Activated CD4-positive, alpha-beta T cell treated with anti-CD3 and anti-CD28 coated beads, Interleukin-2, amount 10 ng/mL, durations not matched to agents 24 days and 14 days (primary cell): ENCODE measurements at regions not wholly inside any gene's neighbourhood (a gene's known extent, or its start where the extent isn't known, plus 50 kb on each side); places are given as distances from the start of the nearest gene placed in this dataset.

Source experiments
- DNase-seq: peaks from one replicate; pipeline ENCODE4 v3.0.0; 2022
- H3K27ac Mint-ChIP-seq: one replicate; pipeline ENCODE4 v1.8.0; 2022; ENCODE audit warnings: mild to moderate bottlenecking, mixed read lengths
- H3K27me3 Mint-ChIP-seq: one replicate; pipeline ENCODE4 v1.8.0; 2022; ENCODE audit warnings: mixed read lengths
- H3K36me3 Mint-ChIP-seq: one replicate; pipeline ENCODE4 v1.8.0; 2022; ENCODE audit warnings: low read depth, mild to moderate bottlenecking, mixed read lengths
- H3K4me1 Mint-ChIP-seq: one replicate; pipeline ENCODE4 v1.8.0; 2021; ENCODE audit warnings: mixed read lengths
- H3K4me3 Mint-ChIP-seq: one replicate; pipeline ENCODE4 v1.8.0; 2022; ENCODE audit warnings: mild to moderate bottlenecking, moderate library complexity, mixed read lengths
- H3K9me3 Mint-ChIP-seq: one replicate; pipeline ENCODE4 v1.8.0; 2021; ENCODE audit warnings: mixed read lengths
- intact Hi-C: fragments of 100-400 bp; cut with micrococcal nuclease; formaldehyde crosslinking; loops from one replicate; pipeline ENCODE4 v1.15.1; 2023

DNA sequence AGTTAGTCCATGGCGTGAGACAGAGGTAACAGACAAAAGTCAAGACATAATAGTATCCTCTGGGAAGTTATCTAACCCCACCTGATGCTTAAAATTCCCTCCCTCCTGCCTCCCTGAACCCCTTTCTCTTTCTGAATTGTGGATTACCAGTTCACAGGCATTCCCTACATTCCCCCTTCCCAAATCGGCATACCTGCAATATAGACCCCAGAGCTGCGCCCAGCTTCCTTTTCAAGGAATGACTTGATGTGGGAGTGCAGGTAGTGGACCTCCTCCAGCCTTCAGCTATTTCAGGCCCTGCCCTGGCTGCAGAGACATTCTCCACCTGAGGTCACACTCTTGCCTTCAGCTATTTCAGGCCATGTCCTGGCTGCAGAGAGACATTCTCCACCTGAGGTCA, 111.1 kb upstream of the KLF7 start:
- H3K27me3 Mint-ChIP-seq, result no peaks in the 10 kb centered on the region
- intact Hi-C loops, result no loop called here
- no peak overlapping the region for H3K4me3 Mint-ChIP-seq
- H3K4me1 Mint-ChIP-seq, result peaks cover 11% of the 10 kb centered on the region
- H3K27ac Mint-ChIP-seq, result no peak overlapping the region
- no peaks in the 10 kb centered on the region for H3K36me3 Mint-ChIP-seq
- peaks cover 21% of the 10 kb centered on the region for H3K9me3 Mint-ChIP-seq
- DNase-seq, result no peak

DNA sequence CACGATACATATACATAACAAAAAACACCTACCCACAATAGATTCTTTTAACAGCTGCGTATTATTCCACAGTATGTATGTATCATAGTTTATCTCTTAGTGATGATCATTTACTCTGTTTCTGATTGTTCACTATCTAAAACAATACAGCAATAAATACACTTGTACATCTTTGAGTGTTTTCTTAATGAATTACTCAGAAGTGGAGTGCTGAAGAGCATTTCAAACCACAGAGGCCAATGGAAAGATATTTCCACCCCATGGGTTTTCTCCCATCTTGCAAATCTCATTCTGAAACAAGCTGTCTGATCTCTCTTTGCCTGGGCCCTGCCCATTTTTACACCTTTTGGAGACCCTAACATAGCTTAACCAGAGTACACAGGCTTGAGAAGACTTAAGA, 113.8 kb upstream of the KLF7 start:
- Mint-ChIP-seq H3K27ac (peak overlapping the region; percentile 90), H3K4me3 (no peak overlapping the region), H3K9me3 (peaks cover 21% of the 10 kb centered on the region), H3K4me1 (peaks cover 27% of the 10 kb centered on the region), H3K27me3 (no peaks in the 10 kb centered on the region), H3K36me3 (no peaks in the 10 kb centered on the region)
- intact Hi-C loops, result loop anchor here (1.0 to 2.0 kb wide), 6 partner anchors 32 to 113 kb away; no protein-coding TSS in a partner anchor
- no peak for DNase-seq

DNA sequence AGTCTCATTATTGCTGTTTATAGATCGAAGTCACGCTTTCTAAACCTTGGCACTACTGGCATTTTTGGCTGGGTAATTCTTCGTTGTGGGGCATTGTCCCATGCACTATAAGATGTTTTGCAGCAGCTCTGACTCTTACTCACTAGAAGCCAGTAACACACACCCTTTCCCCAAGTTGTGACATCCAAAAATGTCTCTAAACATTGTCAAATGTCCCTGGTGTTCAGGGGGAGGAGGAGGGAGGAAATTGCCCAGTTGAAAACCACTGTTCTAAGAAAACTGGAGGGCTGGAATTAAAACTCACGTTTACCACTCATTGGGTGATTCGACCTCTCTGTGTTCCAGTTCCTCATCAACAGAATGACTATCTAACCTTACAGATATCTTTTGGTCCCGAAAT, 115.7 kb upstream of the KLF7 start:
- no peak overlapping the region for H3K4me3 Mint-ChIP-seq
- H3K9me3 Mint-ChIP-seq, result peaks cover 14% of the 10 kb centered on the region
- peaks cover 42% of the 10 kb centered on the region for H3K4me1 Mint-ChIP-seq
- no peaks in the 10 kb centered on the region for H3K36me3 Mint-ChIP-seq
- H3K27ac Mint-ChIP-seq, result no peak overlapping the region
- no peaks in the 10 kb centered on the region for H3K27me3 Mint-ChIP-seq
- no peak for DNase-seq
- intact Hi-C loops, result loop anchor here (5.0 kb wide), 1 partner anchor 159 kb away; no protein-coding TSS in a partner anchor

DNA sequence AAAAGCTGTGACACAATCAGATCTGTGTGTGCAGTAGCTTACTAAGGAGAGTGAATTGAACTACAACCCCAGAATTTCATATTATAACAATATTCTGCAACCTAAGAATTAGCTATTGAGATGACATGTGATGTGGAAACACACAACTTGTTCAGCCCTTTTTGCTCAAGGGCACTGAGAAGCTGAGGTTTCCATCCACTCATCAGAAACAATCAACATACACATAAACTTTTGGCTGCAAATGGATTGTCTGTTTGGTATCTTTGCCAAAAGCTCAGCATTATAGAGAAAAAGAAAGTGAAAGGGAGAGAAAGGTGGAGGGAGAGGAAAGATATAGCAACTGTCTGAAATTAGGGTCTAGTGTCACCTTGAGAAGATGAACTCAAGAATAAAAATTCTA, 117.2 kb upstream of the KLF7 start:
- intact Hi-C loops, result loop anchor here (5.0 kb wide), 1 partner anchor 161 kb away; no protein-coding TSS in a partner anchor
- Mint-ChIP-seq H3K4me3 (peak overlapping the region; percentile 51), H3K27ac (peak overlapping the region; percentile 84), H3K4me1 (peaks cover 46% of the 10 kb centered on the region), H3K27me3 (no peaks in the 10 kb centered on the region), H3K36me3 (no peaks in the 10 kb centered on the region), H3K9me3 (peaks cover 14% of the 10 kb centered on the region)
- DNase-seq, result no peak

DNA sequence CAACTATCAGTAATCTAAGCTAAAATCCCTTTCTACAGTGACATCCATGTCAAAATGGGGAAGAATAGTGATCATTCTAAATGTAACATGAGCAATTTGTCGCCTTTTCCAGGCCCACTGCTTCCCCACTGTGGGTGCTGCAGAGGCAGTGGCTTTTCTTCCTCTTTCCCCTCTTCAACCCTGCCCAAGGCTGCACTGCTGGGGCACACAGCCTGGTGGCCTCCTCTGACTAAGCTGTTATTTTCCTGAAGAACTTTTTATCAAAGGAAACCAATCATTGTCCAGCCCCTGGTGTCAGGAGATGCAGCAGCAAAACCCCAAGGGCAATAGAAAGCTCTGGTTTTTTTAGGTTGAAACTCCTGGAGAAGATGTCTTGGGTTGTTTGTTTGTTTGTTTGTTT, 117.6 kb upstream of the KLF7 start:
- peaks cover 46% of the 10 kb centered on the region for H3K4me1 Mint-ChIP-seq
- intact Hi-C loops, result loop anchor here (5.0 kb wide), 1 partner anchor 161 kb away; no protein-coding TSS in a partner anchor
- peak overlapping the region; percentile 84 for H3K27ac Mint-ChIP-seq
- peaks cover 14% of the 10 kb centered on the region for H3K9me3 Mint-ChIP-seq
- H3K27me3 Mint-ChIP-seq, result no peaks in the 10 kb centered on the region
- peak overlapping the region; percentile 51 for H3K4me3 Mint-ChIP-seq
- H3K36me3 Mint-ChIP-seq, result no peaks in the 10 kb centered on the region
- peak; percentile 64 for DNase-seq

DNA sequence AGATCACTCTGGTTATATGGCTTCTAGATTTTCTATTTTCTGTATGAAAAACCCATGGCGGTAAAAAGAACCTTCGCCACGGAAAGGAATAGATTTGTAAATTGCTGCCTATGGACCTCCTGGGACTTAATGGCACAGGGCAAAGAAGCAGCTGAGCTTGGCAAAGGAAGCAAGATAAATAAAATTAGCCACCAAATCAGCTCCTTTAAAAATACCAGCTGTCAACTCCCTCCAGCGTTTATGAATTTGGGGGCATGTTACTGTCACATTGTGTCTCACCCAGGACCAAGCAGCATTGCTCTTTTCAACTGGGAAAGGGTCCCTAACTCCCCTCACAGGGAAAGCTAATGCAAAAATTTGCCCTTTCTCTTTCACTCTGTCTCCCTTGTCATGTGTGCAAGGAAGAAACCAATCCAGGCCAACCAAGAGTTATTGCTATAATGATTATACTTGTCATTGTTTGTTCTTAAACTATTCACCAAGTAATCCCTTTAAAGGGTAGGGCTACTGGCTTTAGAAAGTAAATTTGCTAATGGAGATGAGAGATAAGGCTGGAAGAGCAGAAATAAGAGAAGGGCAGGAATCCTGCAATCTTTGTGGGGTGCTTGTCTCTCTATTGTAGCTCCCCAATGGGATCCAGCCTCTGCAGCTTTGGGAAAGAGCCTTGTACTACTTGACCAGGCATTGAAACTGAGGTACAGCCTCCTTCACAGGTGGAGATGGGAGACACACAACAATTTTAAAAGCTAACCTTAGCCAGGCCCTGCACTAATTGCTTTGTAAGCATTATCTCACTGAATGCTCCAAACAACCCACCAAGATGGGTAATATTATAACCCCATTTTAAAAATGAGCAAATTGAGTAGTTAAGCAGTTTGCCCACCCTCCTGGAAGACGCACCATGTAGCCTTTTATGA, 119.1 kb upstream of the KLF7 start:
- H3K9me3 Mint-ChIP-seq, result peaks cover 7% of the 10 kb centered on the region
- H3K27me3 Mint-ChIP-seq, result no peaks in the 10 kb centered on the region
- intact Hi-C loops, result loop anchor here (5.0 kb wide), 2 partner anchors 163 to 187 kb away; no protein-coding TSS in a partner anchor
- peaks cover 44% of the 10 kb centered on the region for H3K4me1 Mint-ChIP-seq
- DNase-seq, result no peak
- H3K36me3 Mint-ChIP-seq, result no peaks in the 10 kb centered on the region
- no peak overlapping the region for H3K4me3 Mint-ChIP-seq
- no peak overlapping the region for H3K27ac Mint-ChIP-seq

DNA sequence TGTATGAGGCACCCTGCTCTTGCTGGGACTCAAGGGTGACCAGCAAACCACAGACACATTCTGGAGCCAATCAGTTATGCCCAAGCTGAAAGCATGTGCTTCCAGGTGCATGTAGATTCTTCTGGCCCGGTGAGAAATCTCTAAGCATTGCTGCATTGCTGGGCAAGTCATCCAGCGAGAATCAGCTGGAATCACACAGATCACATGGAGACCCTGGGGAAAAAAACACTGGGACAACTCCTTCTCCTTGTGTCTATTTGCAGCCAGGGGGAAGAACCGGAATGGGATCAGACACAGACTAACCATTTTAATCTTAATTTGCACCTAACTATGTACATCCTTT, 119.7 kb upstream of the KLF7 start:
- no peak for DNase-seq
- intact Hi-C loops, result loop anchor here (5.0 kb wide), 1 partner anchor 187 kb away; no protein-coding TSS in a partner anchor
- Mint-ChIP-seq H3K4me3 (no peak overlapping the region), H3K36me3 (no peaks in the 10 kb centered on the region), H3K9me3 (peaks cover 3% of the 10 kb centered on the region), H3K27me3 (no peaks in the 10 kb centered on the region), H3K27ac (peak overlapping the region; percentile 20), H3K4me1 (peaks cover 40% of the 10 kb centered on the region)

DNA sequence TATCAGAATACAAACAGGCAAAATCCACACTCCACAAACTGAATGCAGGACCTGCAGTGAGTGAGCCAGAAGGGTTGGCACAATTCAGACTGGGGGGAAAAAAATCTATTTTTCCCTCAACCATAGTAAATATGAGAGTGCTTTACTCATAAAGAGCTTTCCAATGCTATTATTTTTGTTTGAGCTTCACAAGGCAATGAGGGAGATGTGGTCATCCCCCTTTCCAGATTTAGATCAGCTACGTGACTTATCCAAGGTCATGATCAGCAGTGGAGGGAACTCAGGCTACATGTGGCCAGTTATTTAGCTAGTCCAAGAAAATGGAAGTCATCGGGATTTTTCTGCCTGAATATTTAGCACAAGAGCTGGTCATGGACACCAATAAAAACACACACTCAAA, 120.4 kb upstream of the KLF7 start:
- no peak overlapping the region for H3K4me3 Mint-ChIP-seq
- H3K27ac Mint-ChIP-seq, result peak overlapping the region; percentile 39
- intact Hi-C loops, result loop anchor here (1.0 to 5.0 kb wide), 3 partner anchors 46 to 186 kb away; no protein-coding TSS in a partner anchor
- H3K4me1 Mint-ChIP-seq, result peaks cover 43% of the 10 kb centered on the region
- no peaks in the 10 kb centered on the region for H3K36me3 Mint-ChIP-seq
- DNase-seq, result no peak
- H3K9me3 Mint-ChIP-seq, result peaks cover 7% of the 10 kb centered on the region
- no peaks in the 10 kb centered on the region for H3K27me3 Mint-ChIP-seq

DNA sequence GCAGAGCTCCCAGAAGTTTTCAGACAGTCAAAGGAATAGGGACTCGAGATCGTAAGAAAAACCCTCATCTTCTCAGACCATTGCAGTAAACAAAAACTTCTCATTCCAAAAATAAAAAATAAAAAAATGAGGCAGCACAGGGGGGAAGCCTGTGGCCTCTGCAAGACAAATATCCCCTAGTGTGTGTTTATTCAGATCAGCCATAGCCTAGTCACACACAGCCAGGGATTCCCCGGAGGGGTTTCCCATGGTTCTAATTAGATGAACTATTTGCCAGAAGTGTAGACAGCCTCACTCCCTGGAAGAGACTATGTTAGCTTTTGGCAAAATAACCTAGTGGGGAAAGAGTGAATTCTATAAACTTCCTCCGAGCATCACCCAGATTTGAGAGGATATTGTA, 122.9 kb upstream of the KLF7 start:
- intact Hi-C loops, result loop anchor here (1.0 to 5.0 kb wide), 3 partner anchors 64 to 184 kb away; no protein-coding TSS in a partner anchor
- peak overlapping the region; percentile 20 for H3K27ac Mint-ChIP-seq
- peaks cover 39% of the 10 kb centered on the region for H3K4me1 Mint-ChIP-seq
- no peak for DNase-seq
- H3K27me3 Mint-ChIP-seq, result no peaks in the 10 kb centered on the region
- H3K4me3 Mint-ChIP-seq, result no peak overlapping the region
- peaks cover 9% of the 10 kb centered on the region for H3K9me3 Mint-ChIP-seq
- no peaks in the 10 kb centered on the region for H3K36me3 Mint-ChIP-seq

DNA sequence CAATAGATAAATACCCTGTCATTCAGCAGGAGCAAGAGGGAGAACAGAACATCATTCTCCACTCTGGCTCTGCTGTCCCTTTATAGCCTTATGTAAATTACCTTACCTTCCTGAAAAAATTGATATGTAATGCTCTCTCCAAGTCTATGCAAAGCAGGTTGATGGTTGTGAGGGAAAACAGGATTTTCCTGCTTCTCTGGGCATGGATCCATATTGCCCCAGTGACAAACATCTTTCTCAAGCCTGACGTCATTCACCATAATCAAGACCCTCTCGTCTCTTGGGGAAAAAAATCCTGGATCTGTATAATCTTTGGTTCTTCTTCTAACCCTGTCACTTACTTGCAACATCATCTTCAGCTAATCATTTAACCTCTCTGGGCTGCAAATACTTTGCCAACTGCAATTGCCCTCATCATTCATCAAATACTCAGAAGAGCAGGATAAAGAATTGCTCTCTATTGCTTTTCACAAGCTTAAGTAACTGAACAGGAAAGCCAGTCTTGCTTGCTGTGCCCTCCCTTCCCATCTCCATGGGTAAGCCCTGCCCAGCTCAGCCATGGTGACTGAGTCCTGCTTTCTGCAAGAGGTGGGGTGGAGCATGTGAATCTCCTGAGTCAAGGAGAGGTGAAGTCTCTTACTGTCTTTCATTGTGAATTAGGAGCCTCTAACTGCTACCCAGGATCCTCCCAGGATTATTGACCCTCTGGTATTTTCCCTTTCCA, 123.7 kb upstream of the KLF7 start:
- H3K4me1 Mint-ChIP-seq, result peaks cover 35% of the 10 kb centered on the region

DNA sequence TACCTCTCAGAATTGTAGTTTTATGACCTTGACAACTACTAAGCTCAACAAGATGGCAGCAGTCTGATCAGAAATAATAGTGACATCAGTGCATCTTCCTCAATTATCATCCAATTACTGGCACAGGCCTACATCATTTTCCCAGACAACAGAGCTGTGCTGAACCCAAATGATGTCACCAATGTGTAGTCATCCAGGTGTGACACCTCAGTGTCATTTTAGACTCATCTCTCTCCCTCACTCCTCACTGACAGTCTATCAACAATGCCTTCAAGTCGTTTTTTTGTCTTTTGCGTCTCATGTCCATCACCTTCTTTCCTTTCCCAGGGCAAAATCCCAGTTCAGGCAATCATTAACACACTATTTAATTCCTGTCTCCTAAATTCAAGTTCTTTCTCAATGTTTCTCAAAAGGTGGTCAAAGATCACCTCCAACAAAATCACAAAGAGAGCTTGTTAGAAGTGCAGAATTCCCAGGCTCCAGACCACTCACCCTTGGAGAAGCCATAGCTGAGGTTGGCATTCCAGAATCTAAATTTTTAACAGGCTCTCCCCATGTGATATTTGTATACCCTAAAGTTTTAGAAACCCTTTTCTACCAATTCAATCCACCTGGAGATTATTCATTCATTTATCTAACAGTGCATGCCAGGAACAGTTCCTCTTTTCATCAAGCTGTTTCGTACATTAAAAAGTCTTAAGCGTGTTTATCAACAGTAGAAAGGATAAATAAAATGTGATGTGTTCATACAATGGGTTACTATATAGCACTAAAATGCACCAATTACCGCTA, 125.3 kb upstream of the KLF7 start:
- H3K27me3 Mint-ChIP-seq, result no peaks in the 10 kb centered on the region
- no peak for DNase-seq
- H3K36me3 Mint-ChIP-seq, result no peaks in the 10 kb centered on the region
- H3K9me3 Mint-ChIP-seq, result peaks cover 16% of the 10 kb centered on the region
- peaks cover 24% of the 10 kb centered on the region for H3K4me1 Mint-ChIP-seq
- no peak overlapping the region for H3K27ac Mint-ChIP-seq
- H3K4me3 Mint-ChIP-seq, result no peak overlapping the region
- intact Hi-C loops, result no loop called here

More for the DNA sequence above, 123.7 kb upstream of the KLF7 start:
- intact Hi-C loops, result loop anchor here (2.0 to 5.0 kb wide), 2 partner anchors 65 to 183 kb away; no protein-coding TSS in a partner anchor
- H3K27ac Mint-ChIP-seq, result no peak overlapping the region
- DNase-seq, result no peak
- peaks cover 9% of the 10 kb centered on the region for H3K9me3 Mint-ChIP-seq
- H3K27me3 Mint-ChIP-seq, result no peaks in the 10 kb centered on the region
- H3K4me3 Mint-ChIP-seq, result no peak overlapping the region
- H3K36me3 Mint-ChIP-seq, result no peaks in the 10 kb centered on the region

DNA sequence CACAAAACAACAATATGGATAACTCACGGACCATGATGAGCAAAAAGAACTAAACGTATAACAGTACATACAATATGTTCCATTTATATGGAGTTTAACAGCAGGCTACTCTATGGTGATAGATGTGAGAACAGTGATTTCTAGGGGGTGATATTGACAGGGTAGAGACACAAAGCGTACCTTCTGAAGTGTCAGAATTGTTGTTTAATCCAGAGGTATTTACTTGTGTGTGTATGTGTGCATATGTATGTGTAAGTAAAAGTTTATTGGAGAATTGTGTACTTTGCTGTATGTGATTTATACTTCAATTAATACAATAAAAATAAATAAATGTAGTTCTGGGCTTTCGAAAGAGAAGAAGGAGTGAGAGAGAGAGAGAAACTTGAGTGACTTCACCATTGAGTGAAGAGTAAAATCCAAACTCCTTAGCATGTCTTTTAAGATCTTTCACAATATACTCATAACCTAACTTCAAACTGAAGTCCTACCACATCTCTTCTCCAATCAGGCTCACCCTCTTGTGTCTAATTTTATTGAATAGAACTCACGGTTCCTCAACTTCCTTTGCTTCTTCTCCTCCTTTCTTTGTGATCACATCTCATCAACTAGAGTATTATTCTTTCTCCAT, 126.0 kb upstream of the KLF7 start:
- no peak for DNase-seq
- H3K4me1 Mint-ChIP-seq, result peaks cover 20% of the 10 kb centered on the region
- H3K27ac Mint-ChIP-seq, result peak overlapping the region; percentile 10
- H3K36me3 Mint-ChIP-seq, result no peaks in the 10 kb centered on the region
- no peaks in the 10 kb centered on the region for H3K27me3 Mint-ChIP-seq
- H3K9me3 Mint-ChIP-seq, result peaks cover 16% of the 10 kb centered on the region
- intact Hi-C loops, result loop anchor here (2.0 kb wide), 1 partner anchor 17 kb away; no protein-coding TSS in a partner anchor
- H3K4me3 Mint-ChIP-seq, result no peak overlapping the region
